ENCODE measurements at regions not wholly inside any gene's neighbourhood (a gene's known extent, or its start where the extent isn't known, plus 50 kb on each side); places are given as distances from the start of the nearest gene placed in this dataset.

GRCh38 chr5:54637654-54638053 is 120.1 kb downstream of the SNX18 start:
- DNase-seq = no peak

- DNase-seq = no peak
Observed at GRCh38 chr5:54634089-54634488, 116.5 kb downstream of the SNX18 start.

- DNase-seq = no peak
Observed at GRCh38 chr5:54632131-54632701, 114.7 kb downstream of the SNX18 start.

GRCh38 chr5:54630738-54631359 is 113.3 kb downstream of the SNX18 start:
- no peak for DNase-seq

- DNase-seq = no peak
Observed at GRCh38 chr5:54629115-54629514, 111.6 kb downstream of the SNX18 start.

GRCh38 chr5:54628050-54628449 is 110.5 kb downstream of the SNX18 start:
- no peak for DNase-seq

GRCh38 chr5:54626407-54626806 is 108.8 kb downstream of the SNX18 start:
- no peak for DNase-seq

GRCh38 chr5:54624805-54625568 is 107.4 kb downstream of the SNX18 start:
- no peak for DNase-seq

- DNase-seq = no peak
Observed at GRCh38 chr5:54621709-54622108, 104.2 kb downstream of the SNX18 start.

- DNase-seq = no peak
Observed at GRCh38 chr5:54621048-54621447, 103.5 kb downstream of the SNX18 start.

- DNase-seq = no peak
Observed at GRCh38 chr5:54620141-54620933, 102.8 kb downstream of the SNX18 start.

- DNase-seq = no peak
Observed at GRCh38 chr5:54619731-54620130, 102.2 kb downstream of the SNX18 start.

GRCh38 chr5:54616518-54617220 is 99.1 kb downstream of the SNX18 start:
- no peak for DNase-seq

GRCh38 chr5:54616031-54616430 is 98.5 kb downstream of the SNX18 start:
- no peak for DNase-seq

- no peak for DNase-seq
Observed at GRCh38 chr5:54615381-54615780, 97.8 kb downstream of the SNX18 start.

- no peak for DNase-seq
Observed at GRCh38 chr5:54612711-54613110, 95.2 kb downstream of the SNX18 start.

- no peak for DNase-seq
Observed at GRCh38 chr5:54611290-54611951, 93.9 kb downstream of the SNX18 start.

GRCh38 chr5:54610197-54610944 is 92.8 kb downstream of the SNX18 start:
- DNase-seq = no peak

GRCh38 chr5:54608423-54609085 is 91.0 kb downstream of the SNX18 start:
- no peak for DNase-seq

- DNase-seq = no peak
Observed at GRCh38 chr5:54607006-54607405, 89.4 kb downstream of the SNX18 start.

GRCh38 chr5:54603372-54603771 is 85.8 kb downstream of the SNX18 start:
- DNase-seq = no peak
